ENCODE measurements at regions not wholly inside any gene's neighbourhood (a gene's known extent, or its start where the extent isn't known, plus 50 kb on each side); places are given as distances from the start of the nearest gene placed in this dataset.

DNA sequence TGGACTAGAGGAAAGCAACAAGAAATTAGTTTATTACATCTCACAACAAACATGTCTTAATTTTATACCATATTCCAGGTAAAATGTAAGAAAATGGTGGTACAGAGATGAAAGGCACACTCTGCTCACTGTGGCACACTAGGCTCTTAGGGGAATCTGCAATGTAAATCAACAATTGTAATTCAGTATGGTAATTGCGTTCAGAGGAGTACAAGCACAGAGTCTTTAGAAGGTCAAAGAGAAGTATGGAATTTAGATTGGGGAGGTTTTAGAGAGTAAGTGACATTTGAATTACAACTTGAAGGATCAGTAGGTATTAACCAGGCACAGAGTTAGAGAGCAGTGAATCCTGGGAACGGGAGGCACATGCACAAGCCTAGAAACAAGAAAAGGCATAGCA is 694.0 kb upstream of the USP15 start:
- no peak for TF ChIP-seq POLR2A (IDR thresholded peaks at IDR 0.05)
- TF ChIP-seq, protein P1, sequence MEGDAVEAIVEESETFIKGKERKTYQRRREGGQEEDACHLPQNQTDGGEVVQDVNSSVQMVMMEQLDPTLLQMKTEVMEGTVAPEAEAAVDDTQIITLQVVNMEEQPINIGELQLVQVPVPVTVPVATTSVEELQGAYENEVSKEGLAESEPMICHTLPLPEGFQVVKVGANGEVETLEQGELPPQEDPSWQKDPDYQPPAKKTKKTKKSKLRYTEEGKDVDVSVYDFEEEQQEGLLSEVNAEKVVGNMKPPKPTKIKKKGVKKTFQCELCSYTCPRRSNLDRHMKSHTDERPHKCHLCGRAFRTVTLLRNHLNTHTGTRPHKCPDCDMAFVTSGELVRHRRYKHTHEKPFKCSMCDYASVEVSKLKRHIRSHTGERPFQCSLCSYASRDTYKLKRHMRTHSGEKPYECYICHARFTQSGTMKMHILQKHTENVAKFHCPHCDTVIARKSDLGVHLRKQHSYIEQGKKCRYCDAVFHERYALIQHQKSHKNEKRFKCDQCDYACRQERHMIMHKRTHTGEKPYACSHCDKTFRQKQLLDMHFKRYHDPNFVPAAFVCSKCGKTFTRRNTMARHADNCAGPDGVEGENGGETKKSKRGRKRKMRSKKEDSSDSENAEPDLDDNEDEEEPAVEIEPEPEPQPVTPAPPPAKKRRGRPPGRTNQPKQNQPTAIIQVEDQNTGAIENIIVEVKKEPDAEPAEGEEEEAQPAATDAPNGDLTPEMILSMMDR (IDR thresholded peaks at IDR 0.05), result no peak
